NK-92 treated with Interleukin-12 subunit alpha and Interleukin-12 subunit beta, amount 100 ng/mL, for 24 hours (cell line): ENCODE measurements at regions not wholly inside any gene's neighbourhood (a gene's known extent, or its start where the extent isn't known, plus 50 kb on each side); places are given as distances from the start of the nearest gene placed in this dataset.

Source experiments
- DNase-seq: peaks from one replicate; lab custom pipeline; 2025; lab: John Stamatoyannopoulos, UW

GRCh38 chr7:95718577-95719410 is 53.6 kb upstream of the DYNC1I1 start:
- no peak for DNase-seq

- DNase-seq: no peak
These were observed 55.8 kb upstream of the DYNC1I1 start for GRCh38 chr7:95716357-95717122.

- DNase-seq: no peak
These were observed 57.1 kb upstream of the DYNC1I1 start for GRCh38 chr7:95715274-95715673.

GRCh38 chr7:95710711-95711110 is 61.6 kb upstream of the DYNC1I1 start:
- DNase-seq: no peak

GRCh38 chr7:95700917-95701316 is 71.4 kb upstream of the DYNC1I1 start:
- no peak for DNase-seq

- no peak for DNase-seq
These were observed 78.0 kb upstream of the DYNC1I1 start for GRCh38 chr7:95694334-95694733.

- no peak for DNase-seq
These were observed 78.6 kb upstream of the DYNC1I1 start for GRCh38 chr7:95693551-95694333.

- DNase-seq: no peak
These were observed 80.9 kb upstream of the DYNC1I1 start for GRCh38 chr7:95691464-95691863.

GRCh38 chr7:95690367-95690947 is 81.9 kb upstream of the DYNC1I1 start:
- no peak for DNase-seq

GRCh38 chr7:95688931-95689495 is 83.3 kb upstream of the DYNC1I1 start:
- DNase-seq: no peak

- DNase-seq: no peak
These were observed 84.5 kb upstream of the DYNC1I1 start for GRCh38 chr7:95687759-95688343.

GRCh38 chr7:95686109-95686508 is 86.2 kb upstream of the DYNC1I1 start:
- peak; percentile 16 for DNase-seq

- no peak for DNase-seq
These were observed 87.8 kb upstream of the DYNC1I1 start for GRCh38 chr7:95684505-95684904.

GRCh38 chr7:95684037-95684436 is 87.7 kb upstream of the PDK4 start:
- no peak for DNase-seq

GRCh38 chr7:95682913-95683312 is 86.6 kb upstream of the PDK4 start:
- DNase-seq: no peak

GRCh38 chr7:95676691-95677090 is 80.4 kb upstream of the PDK4 start:
- DNase-seq: no peak

GRCh38 chr7:95675632-95676031 is 79.3 kb upstream of the PDK4 start:
- DNase-seq: no peak

GRCh38 chr7:95675016-95675415 is 78.7 kb upstream of the PDK4 start:
- no peak for DNase-seq

GRCh38 chr7:95674101-95674500 is 77.8 kb upstream of the PDK4 start:
- no peak for DNase-seq

- DNase-seq: no peak
These were observed 76.1 kb upstream of the PDK4 start for GRCh38 chr7:95672434-95672833.

GRCh38 chr7:95669513-95669912 is 73.2 kb upstream of the PDK4 start:
- no peak for DNase-seq
